RPMI7951 (cell line): ENCODE measurements at regions not wholly inside any gene's neighbourhood (a gene's known extent, or its start where the extent isn't known, plus 50 kb on each side); places are given as distances from the start of the nearest gene placed in this dataset.
A peak's percentile ranks its signal among the peaks of the same experiment; 100 is the strongest.

ENCODE experiments used
- DNase-seq: peaks from one replicate; pipeline ENCODE4 v3.0.0-alpha.2; 2012; ENCODE audit warnings: low read depth

DNA sequence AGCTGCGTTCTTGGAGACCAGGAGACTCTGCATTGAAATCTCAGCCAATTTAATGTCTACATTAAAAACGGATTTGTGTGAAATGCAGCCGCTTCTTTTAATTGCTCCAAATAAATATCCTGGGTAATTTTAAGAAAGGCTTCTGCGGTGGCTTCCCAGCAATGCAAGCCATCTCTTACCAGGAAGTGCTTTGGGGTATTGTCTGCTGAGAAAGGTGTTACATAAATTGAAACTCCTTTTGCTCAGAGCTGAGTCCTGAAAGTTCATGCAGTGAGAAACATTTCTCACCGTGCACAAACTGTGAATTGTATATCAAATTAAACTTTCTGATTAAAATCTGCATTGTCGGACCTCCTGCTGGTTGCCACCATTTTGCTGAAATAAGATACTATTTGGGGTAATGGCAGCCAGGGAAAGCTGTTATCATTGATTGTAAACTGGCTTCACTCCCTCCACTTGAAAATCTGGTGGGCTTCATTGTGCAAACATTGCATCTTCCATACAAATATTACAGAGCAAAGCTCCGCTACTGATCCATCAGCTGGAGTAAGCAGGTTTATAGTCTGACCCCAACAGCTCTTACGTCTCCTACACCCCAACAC lies 59.5 kb downstream of the ZIC5 start:
- no peak for DNase-seq

DNA sequence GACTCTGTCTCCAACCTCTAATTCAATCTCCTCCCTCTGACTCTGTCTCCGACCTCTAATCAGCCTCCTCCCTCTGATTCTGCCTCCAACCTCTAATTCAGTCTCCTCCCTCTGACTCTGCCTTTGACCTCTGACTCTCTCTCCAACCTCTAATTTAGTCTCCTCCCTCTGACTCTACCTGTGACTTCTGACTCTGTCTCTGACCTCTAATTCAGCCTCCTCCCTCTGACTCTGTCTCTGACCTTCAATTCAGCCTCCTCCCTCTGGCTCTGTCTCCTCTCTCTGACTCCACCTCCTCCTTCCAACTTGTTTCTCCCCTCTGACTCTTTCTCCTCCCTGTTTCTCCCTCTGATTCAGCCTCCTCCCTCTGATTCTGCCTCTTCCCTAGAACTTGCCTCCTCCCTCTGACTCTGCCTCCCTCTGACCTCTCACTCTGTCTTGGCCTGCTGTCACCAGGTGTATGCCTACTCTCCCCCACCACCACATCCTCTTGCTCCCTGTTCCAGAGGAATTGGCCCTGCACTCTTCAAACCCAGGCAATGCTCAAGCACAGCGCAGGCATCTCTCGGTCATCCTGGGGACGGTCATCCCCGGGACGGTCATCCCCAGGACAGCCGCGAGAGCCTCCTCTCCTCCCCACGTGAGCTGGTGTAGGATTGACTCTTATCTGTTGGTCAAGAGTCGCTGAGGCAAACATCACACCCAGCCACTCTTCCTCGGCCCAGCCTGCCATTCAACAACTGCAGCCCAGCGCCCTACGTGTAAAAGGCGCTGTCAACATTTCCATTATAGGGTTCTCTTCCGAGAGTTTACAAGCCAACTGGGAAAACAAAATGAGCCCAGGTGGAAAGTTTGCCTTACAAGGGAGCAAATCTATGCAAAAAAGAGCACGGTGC lies 60.2 kb downstream of the ZIC5 start:
- DNase-seq, result no peak

DNA sequence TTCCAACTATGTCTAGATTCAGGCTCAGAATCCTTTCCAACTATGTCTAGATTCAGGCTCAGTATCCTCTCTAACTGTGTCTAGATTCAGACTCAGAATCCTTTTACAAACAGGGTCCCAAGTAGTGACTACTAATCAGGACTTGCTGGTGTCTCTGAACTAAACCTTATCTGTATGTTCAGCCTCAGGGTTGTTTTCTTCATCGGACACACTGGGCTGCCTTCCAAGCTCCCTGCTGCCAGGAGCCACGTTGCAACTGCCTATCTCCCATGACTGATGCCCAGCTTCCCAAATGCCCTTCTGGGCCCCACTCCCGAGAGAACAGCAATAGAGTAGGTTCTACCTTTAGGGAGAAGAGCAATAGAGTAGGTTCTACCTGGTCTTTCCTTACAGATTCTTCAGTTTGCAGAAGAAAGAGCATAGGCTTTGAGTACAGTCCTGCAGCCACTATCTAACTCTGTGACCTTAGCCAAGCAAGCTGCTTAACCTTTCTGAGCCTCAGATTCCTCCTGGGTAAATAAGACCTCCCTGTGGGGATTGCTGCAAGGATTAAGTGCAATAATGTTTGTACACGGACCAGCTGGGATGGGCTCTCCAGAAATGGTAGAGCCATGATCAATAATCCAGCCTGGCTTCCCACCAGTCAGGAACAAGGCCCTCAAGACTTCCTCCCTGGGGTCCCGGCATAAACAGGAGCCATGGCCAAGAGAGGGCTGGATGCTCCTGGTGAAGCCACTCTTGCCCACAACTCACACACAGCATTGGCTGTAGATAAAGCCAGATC lies 61.5 kb downstream of the ZIC5 start:
- no peak for DNase-seq

- DNase-seq, result no peak
Measured at GRCh38 chr13:99909097-99909835, 62.3 kb downstream of the ZIC5 start.

- no peak for DNase-seq
Measured at GRCh38 chr13:99908140-99908803, 63.3 kb downstream of the ZIC5 start.

GRCh38 chr13:99907627-99908026 lies 63.9 kb downstream of the ZIC5 start:
- DNase-seq, result no peak

- no peak for DNase-seq
Measured at GRCh38 chr13:99907038-99907437, 64.5 kb downstream of the ZIC5 start.

DNA sequence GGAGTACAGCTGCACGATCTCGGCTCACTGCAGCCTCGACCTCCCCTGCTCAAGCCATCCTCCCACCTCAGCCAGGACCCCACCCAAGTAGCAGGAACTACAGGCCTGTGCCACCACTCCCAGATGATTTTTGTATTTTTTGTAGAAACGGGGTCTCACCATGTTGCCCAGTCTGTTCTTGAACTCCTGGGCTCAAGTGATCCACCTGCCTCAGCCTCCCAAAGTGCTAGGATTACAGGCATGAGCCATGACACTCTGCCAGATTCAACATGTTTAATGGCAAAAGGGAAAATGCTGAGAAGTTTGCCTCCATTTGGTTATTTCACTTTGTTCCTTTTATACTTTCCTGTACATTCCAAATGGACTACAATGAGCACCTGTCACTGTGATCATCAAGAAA lies 65.8 kb downstream of the ZIC5 start:
- DNase-seq, result no peak

GRCh38 chr13:99905224-99905623 lies 66.3 kb downstream of the ZIC5 start:
- DNase-seq, result peak; percentile 3

DNA sequence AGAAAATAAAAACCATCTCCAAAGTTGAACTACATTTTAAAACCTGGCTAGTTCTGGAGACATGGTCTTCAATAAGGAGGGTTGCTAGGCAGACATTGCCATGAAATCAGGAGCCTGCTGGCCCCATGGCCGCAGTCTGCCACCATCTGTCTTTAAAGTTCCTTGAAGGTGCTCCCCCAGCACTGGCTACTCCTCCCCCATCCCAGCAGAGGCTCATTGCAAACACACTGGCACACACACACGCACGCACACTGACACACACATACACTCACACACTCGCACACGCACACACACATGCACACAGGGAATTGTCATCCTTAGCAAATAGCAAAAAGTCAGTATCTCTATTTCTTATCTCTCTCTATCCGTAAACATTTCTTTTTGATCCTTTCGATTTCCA lies 68.4 kb downstream of the ZIC5 start:
- DNase-seq, result no peak

DNA sequence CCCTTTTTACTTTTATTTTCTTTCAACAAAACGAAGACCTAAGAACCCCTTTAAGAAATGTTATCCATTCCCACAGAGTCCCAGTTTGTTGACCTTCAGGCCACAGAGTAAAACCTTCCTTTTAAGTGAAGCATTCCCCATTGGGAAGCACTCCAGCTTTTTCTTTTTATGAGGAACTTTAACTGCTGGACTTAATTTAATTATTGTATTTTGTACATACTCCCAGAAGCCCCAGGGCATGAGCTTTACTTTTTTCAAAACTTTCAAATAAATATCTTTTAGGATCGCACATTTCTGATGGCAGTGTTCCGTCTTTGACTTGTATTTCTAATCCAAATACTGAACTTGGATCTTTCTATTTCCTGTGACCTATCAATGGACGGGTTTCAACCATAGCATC lies 68.9 kb downstream of the ZIC5 start:
- no peak for DNase-seq

GRCh38 chr13:99900960-99901359 lies 70.6 kb downstream of the ZIC5 start:
- no peak for DNase-seq

GRCh38 chr13:99898421-99898820 lies 73.1 kb downstream of the ZIC5 start:
- DNase-seq, result no peak

DNA sequence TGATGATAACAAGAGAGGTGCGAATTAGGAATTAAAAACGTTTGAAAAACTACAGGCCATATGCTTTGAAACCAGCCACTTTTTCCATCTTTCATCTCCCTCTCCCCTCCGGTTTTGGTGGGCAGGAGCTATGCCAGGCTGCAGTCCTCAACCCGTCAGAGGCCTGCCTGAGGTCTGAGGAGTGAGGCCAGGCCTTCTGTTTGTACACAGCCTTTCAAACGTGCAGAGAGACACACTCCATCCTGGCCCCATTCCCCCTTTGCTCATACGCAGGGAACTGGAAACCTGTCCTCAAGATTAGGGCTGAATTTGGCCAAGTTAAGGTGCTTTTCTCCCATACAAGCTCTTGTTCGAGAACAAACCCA lies 74.5 kb downstream of the ZIC5 start:
- no peak for DNase-seq

- no peak for DNase-seq
Measured at GRCh38 chr13:99896369-99897075, 75.0 kb downstream of the ZIC5 start.

GRCh38 chr13:99895444-99896368 lies 75.9 kb downstream of the ZIC5 start:
- DNase-seq, result no peak

DNA sequence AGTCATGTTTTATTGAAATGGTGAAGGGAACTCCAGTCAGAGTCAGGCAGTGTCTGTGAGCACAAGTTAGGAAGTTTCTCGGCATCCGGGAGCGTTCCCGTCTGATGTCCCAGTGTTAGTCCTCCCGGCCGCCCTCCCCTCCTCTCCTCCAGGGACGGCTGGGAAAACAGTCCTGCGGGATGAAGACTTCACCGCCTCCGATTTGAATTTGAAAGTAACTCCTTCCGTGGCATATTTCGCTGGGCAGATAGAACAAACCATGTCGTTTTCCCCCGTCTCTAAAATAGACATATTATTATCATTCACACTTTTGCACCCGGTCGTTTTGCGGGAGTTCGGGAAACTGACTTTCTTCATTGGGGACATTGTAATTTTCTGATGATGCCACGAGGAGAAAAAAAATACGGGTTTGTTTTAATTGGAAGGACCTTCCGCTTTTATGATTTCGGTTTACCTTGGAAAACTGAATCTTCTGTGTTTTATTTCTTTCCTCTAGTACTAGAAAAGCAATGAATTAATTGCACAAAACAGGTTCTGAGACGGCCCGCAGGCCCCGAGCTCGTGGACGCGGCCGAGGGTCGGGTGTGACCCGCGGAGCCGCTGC lies 76.6 kb downstream of the ZIC5 start:
- no peak for DNase-seq

GRCh38 chr13:99894105-99894839 lies 77.3 kb downstream of the ZIC5 start:
- DNase-seq, result no peak

DNA sequence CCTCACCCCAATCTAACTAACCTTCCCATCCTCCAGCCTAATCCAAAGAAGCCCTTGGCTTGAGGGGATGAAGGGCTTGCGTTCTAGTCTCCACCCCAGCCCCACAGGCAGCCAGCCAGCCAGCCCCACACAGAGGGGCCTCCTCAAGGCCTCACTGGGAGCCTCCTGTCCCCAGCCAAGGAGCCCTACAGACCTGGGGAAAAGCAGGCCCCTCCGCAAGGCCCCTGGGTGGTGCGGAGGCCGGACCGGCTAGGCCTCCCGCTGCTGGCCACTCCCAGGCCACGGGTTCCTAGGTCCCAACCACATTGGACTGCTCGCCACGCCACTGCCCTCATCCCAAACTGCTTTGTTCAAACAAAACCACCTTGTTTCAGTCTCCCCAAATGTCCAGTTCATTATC lies 78.0 kb downstream of the ZIC5 start:
- no peak for DNase-seq
